ENCODE measurements at regions not wholly inside any gene's neighbourhood (a gene's known extent, or its start where the extent isn't known, plus 50 kb on each side); places are given as distances from the start of the nearest gene placed in this dataset.
"Not testable (repeated sequence)": the region's sequence is repeated elsewhere in the genome, so short reads cannot be mapped to it uniquely, and the experiment has no call there.

- DNase-seq (ENCODE audit: low spot score): no peak
- 94% methylated on average over 20 of the region's 20 CpGs for WGBS
- no peaks in the 10 kb centered on the region for H3K4me1 ChIP-seq (replicated peaks)
- H3K27ac ChIP-seq: no peak overlapping the region
- H3K4me3 ChIP-seq: no peak overlapping the region
- H3K27me3 ChIP-seq (replicated peaks; ENCODE audit: insufficient read depth): no peaks in the 10 kb centered on the region
- intact Hi-C loops (cut with DNase I): no loop called here
- TF ChIP-seq POLR2AphosphoS5 (IDR thresholded peaks at IDR 0.05): no peak
- no peak for TF ChIP-seq CTCF (IDR thresholded peaks at IDR 0.05)
- TF ChIP-seq POLR2A (IDR thresholded peaks at IDR 0.05): no peak
- no peaks in the 10 kb centered on the region for H3K9me3 ChIP-seq
- H3K36me3 ChIP-seq: no peaks in the 10 kb centered on the region
Observed at GRCh38 chr6:81098109-81098814, 654.2 kb downstream of the TENT5A start.

GRCh38 chr6:81096464-81096863 lies 656.0 kb downstream of the TENT5A start:
- H3K9me3 ChIP-seq; H3K27ac ChIP-seq; H3K4me1 ChIP-seq (replicated peaks); H3K4me3 ChIP-seq; intact Hi-C loops (cut with DNase I); H3K27me3 ChIP-seq (replicated peaks; ENCODE audit: insufficient read depth); H3K36me3 ChIP-seq; DNase-seq (ENCODE audit: low spot score): not testable (repeated sequence)
- 83% methylated on average over 6 of the region's 6 CpGs for WGBS

GRCh38 chr6:81093051-81093450 lies 659.4 kb downstream of the TENT5A start:
- H3K36me3 ChIP-seq: no peaks in the 10 kb centered on the region
- DNase-seq (ENCODE audit: low spot score): no peak
- WGBS: 69% methylated on average over 5 of the region's 5 CpGs
- no peak overlapping the region for H3K4me3 ChIP-seq
- H3K9me3 ChIP-seq: no peaks in the 10 kb centered on the region
- H3K27ac ChIP-seq: no peak overlapping the region
- H3K4me1 ChIP-seq (replicated peaks): no peaks in the 10 kb centered on the region
- H3K27me3 ChIP-seq (replicated peaks; ENCODE audit: insufficient read depth): no peaks in the 10 kb centered on the region
- intact Hi-C loops (cut with DNase I): no loop called here
- TF ChIP-seq CTCF (IDR thresholded peaks at IDR 0.05) (no peak), POLR2AphosphoS5 (IDR thresholded peaks at IDR 0.05) (no peak), POLR2A (IDR thresholded peaks at IDR 0.05) (no peak)

- no peak for TF ChIP-seq POLR2A (IDR thresholded peaks at IDR 0.05)
- no peak for TF ChIP-seq CTCF (IDR thresholded peaks at IDR 0.05)
- no peak for TF ChIP-seq POLR2AphosphoS5 (IDR thresholded peaks at IDR 0.05)
- H3K36me3 ChIP-seq: no peaks in the 10 kb centered on the region
- DNase-seq (ENCODE audit: low spot score): no peak
- H3K27ac ChIP-seq: no peak overlapping the region
- H3K9me3 ChIP-seq: no peaks in the 10 kb centered on the region
- no peaks in the 10 kb centered on the region for H3K4me1 ChIP-seq (replicated peaks)
- 52% methylated on average over 1 of the region's 1 CpG for WGBS
- H3K27me3 ChIP-seq (replicated peaks; ENCODE audit: insufficient read depth): no peaks in the 10 kb centered on the region
- H3K4me3 ChIP-seq: no peak overlapping the region
- intact Hi-C loops (cut with DNase I): no loop called here
Observed at GRCh38 chr6:81088145-81088544, 664.3 kb downstream of the TENT5A start.

GRCh38 chr6:81086991-81087390 lies 665.5 kb downstream of the TENT5A start:
- Histone ChIP-seq H3K4me3 (no peak overlapping the region), H3K27me3 (replicated peaks; ENCODE audit: insufficient read depth) (no peaks in the 10 kb centered on the region), H3K36me3 (no peaks in the 10 kb centered on the region), H3K9me3 (no peaks in the 10 kb centered on the region), H3K27ac (no peak overlapping the region), H3K4me1 (replicated peaks) (no peaks in the 10 kb centered on the region)
- 67% methylated on average over 3 of the region's 3 CpGs for WGBS
- no peak for DNase-seq (ENCODE audit: low spot score)
- intact Hi-C loops (cut with DNase I): no loop called here
- TF ChIP-seq CTCF (IDR thresholded peaks at IDR 0.05) (no peak), POLR2A (IDR thresholded peaks at IDR 0.05) (no peak), POLR2AphosphoS5 (IDR thresholded peaks at IDR 0.05) (no peak)

Measured in prostate gland (tissue), 2 donors.